ENCODE measurements at regions not wholly inside any gene's neighbourhood (a gene's known extent, or its start where the extent isn't known, plus 50 kb on each side); places are given as distances from the start of the nearest gene placed in this dataset.

DNA sequence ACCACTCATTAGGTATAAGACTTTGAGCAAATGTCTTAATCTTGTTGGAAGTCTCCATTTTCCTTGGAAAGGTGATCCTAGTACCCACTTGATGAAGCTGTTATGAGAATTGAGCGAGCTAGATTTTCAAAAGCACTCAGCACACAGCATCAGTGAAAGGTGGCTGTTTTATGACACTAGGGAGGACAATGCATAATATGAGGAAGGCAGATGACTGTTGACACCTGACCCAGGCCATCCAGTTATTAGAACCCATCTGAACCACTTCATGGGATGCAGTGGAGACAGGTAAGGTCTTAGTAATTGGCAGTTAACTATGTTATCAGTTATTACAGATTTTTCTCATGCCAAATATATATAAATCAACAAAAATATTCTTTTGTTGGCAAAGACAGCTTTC lies 369.9 kb upstream of the PDE3A start:
- TF ChIP-seq, protein P1, sequence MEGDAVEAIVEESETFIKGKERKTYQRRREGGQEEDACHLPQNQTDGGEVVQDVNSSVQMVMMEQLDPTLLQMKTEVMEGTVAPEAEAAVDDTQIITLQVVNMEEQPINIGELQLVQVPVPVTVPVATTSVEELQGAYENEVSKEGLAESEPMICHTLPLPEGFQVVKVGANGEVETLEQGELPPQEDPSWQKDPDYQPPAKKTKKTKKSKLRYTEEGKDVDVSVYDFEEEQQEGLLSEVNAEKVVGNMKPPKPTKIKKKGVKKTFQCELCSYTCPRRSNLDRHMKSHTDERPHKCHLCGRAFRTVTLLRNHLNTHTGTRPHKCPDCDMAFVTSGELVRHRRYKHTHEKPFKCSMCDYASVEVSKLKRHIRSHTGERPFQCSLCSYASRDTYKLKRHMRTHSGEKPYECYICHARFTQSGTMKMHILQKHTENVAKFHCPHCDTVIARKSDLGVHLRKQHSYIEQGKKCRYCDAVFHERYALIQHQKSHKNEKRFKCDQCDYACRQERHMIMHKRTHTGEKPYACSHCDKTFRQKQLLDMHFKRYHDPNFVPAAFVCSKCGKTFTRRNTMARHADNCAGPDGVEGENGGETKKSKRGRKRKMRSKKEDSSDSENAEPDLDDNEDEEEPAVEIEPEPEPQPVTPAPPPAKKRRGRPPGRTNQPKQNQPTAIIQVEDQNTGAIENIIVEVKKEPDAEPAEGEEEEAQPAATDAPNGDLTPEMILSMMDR (conservative IDR thresholded peaks at IDR 0.05 in 1 of 2, IDR thresholded peaks at IDR 0.05 in 1 of 2; ENCODE audit: low read depth in 1 of 2, low read length in 2 of 2) = no peak
- TF ChIP-seq EZH2 (IDR thresholded peaks at IDR 0.05; ENCODE audit: low read length, missing control alignments) = no peak

Data from fibroblast of lung (primary cell).